NCI-H128 (cell line): ENCODE measurements at regions not wholly inside any gene's neighbourhood (a gene's known extent, or its start where the extent isn't known, plus 50 kb on each side); places are given as distances from the start of the nearest gene placed in this dataset.
A peak's percentile ranks its signal among the peaks of the same experiment; 100 is the strongest.
"Not testable (repeated sequence)": the region's sequence is repeated elsewhere in the genome, so short reads cannot be mapped to it uniquely, and the experiment has no call there.

Source experiments
- DNase-seq: peaks from one replicate; lab custom pipeline; 2025; ENCODE audit not compliant: unreplicated experiment; lab: John Stamatoyannopoulos, UW

GRCh38 chr21:33121715-33122475, 52.0 kb downstream of the OLIG1 start:
- no peak for DNase-seq

- DNase-seq = no peak
These were observed 52.6 kb downstream of the OLIG1 start for GRCh38 chr21:33122507-33122906.

- no peak for DNase-seq
These were observed 53.6 kb downstream of the OLIG1 start for GRCh38 chr21:33123374-33124123.

GRCh38 chr21:33124889-33125288, 54.9 kb downstream of the OLIG1 start:
- no peak for DNase-seq

GRCh38 chr21:33125680-33126375, 55.9 kb downstream of the OLIG1 start:
- DNase-seq = no peak

- DNase-seq = no peak
These were observed 56.6 kb downstream of the OLIG1 start for GRCh38 chr21:33126569-33126968.

GRCh38 chr21:33127154-33127867, 57.4 kb downstream of the OLIG1 start:
- DNase-seq = peak; percentile 66

- no peak for DNase-seq
These were observed 57.9 kb downstream of the OLIG1 start for GRCh38 chr21:33127868-33128242.

- no peak for DNase-seq
These were observed 58.6 kb downstream of the OLIG1 start for GRCh38 chr21:33128538-33128937.

GRCh38 chr21:33132054-33132453, 62.1 kb downstream of the OLIG1 start:
- DNase-seq = no peak

- DNase-seq = no peak
These were observed 64.0 kb downstream of the OLIG1 start for GRCh38 chr21:33133892-33134291.

GRCh38 chr21:33135925-33136324, 66.0 kb downstream of the OLIG1 start:
- no peak for DNase-seq

GRCh38 chr21:33136847-33137502, 67.0 kb downstream of the OLIG1 start:
- DNase-seq = no peak

GRCh38 chr21:33139084-33139483, 69.1 kb downstream of the OLIG1 start:
- DNase-seq = no peak

GRCh38 chr21:33140288-33140687, 70.3 kb downstream of the OLIG1 start:
- no peak for DNase-seq

- no peak for DNase-seq
These were observed 76.5 kb downstream of the OLIG1 start for GRCh38 chr21:33146467-33146866.

GRCh38 chr21:33149181-33149580, 79.2 kb downstream of the OLIG1 start:
- DNase-seq = no peak

GRCh38 chr21:33150968-33151367, 78.8 kb upstream of the IFNAR2 start:
- DNase-seq = not testable (repeated sequence)

GRCh38 chr21:33151941-33152731, 77.6 kb upstream of the IFNAR2 start:
- DNase-seq = no peak

GRCh38 chr21:33152732-33153130, 77.0 kb upstream of the IFNAR2 start:
- no peak for DNase-seq
